Neural cell (in vitro differentiated cells): ENCODE measurements at regions not wholly inside any gene's neighbourhood (a gene's known extent, or its start where the extent isn't known, plus 50 kb on each side); places are given as distances from the start of the nearest gene placed in this dataset.

ENCODE experiments used
- H2AFZ ChIP-seq: fragments of 200-600, 300-800 bp; sonication (generic), shearing (Covaris generic); 2 replicates; pipeline ENCODE4 v1.6.0; 2014; ENCODE audit warnings: low read depth, mild to moderate bottlenecking, antibody characterized with exemption, low read length, moderate library complexity
- H3F3A ChIP-seq: fragments of 200-600 bp; shearing (Covaris generic); 2 replicates; pipeline ENCODE4 v1.6.1; 2016; ENCODE audit warnings: mild to moderate bottlenecking, moderate library complexity, mixed read lengths, antibody characterized with exemption, low read length; ENCODE audit not compliant: insufficient read depth, poor library complexity, severe bottlenecking
- H3K27ac ChIP-seq: fragments of 200-600, 300-800 bp; sonication (generic), shearing (Covaris generic); 2 replicates; pipeline ENCODE4 v1.5.1; 2014; ENCODE audit warnings: mild to moderate bottlenecking, low read length, moderate library complexity
- H3K27me3 ChIP-seq: fragments of 300-800, 200-600 bp; sonication (generic), shearing (Covaris generic); 2 replicates; pipeline ENCODE4 v1.6.0; 2014; ENCODE audit warnings: mild to moderate bottlenecking, low read depth, low read length, moderate library complexity; ENCODE audit not compliant: insufficient read depth
- H3K36me3 ChIP-seq: fragments of 300-800, 200-600 bp; sonication (generic), shearing (Covaris generic); 2 replicates; pipeline ENCODE4 v1.5.1; 2014; ENCODE audit warnings: mild to moderate bottlenecking, antibody characterized with exemption, low read length, moderate library complexity; ENCODE audit not compliant: insufficient read depth
- H3K4me2 ChIP-seq: fragments of 300-800, 200-600 bp; sonication (generic), shearing (Covaris generic); 2 replicates; pipeline ENCODE4 v1.6.0; 2014; ENCODE audit warnings: mild to moderate bottlenecking, low read length
- H3K4me3 ChIP-seq: fragments of 300-800, 200-600 bp; sonication (generic), shearing (Covaris generic); 2 replicates; pipeline ENCODE4 v1.5.1; 2014; ENCODE audit warnings: mild to moderate bottlenecking, low read length, moderate library complexity
- H3K79me2 ChIP-seq: fragments of 200-600 bp; shearing (Covaris generic); replicated peaks from 2 replicates; pipeline ENCODE4 v1.6.0; 2014; ENCODE audit warnings: mild to moderate bottlenecking, low read length, moderate library complexity; ENCODE audit not compliant: insufficient read depth
- H3K9ac ChIP-seq: fragments of 300-800, 200-600 bp; sonication (generic), shearing (Covaris generic); 2 replicates; pipeline ENCODE4 v1.6.1; 2016; ENCODE audit warnings: mild to moderate bottlenecking, low read length, mixed read lengths
- H3K9me2 ChIP-seq: fragments of 200-600 bp; shearing (Covaris generic); 2 replicates; pipeline ENCODE4 v1.6.1; 2016; ENCODE audit warnings: mild to moderate bottlenecking, low read length, mixed read lengths; ENCODE audit not compliant: insufficient read depth
- H3K9me3 ChIP-seq: fragments of 200-600, 300-800 bp; sonication (generic), shearing (Covaris generic); 2 replicates; pipeline ENCODE4 v1.6.1; 2016; ENCODE audit warnings: mild to moderate bottlenecking, mixed run types, low read length, moderate library complexity, mixed read lengths
- H4K20me1 ChIP-seq: fragments of 200-600 bp; shearing (Covaris generic); 2 replicates; pipeline ENCODE4 v1.6.1; 2016; ENCODE audit warnings: mild to moderate bottlenecking, mixed run types; ENCODE audit not compliant: insufficient read depth
- CTCF ChIP-seq: fragments of 450-650 bp; IDR thresholded peaks from 2 replicates; pipeline ENCODE4 v1.5.1; 2014; ENCODE audit warnings: antibody characterized with exemption, mild to moderate bottlenecking, moderate library complexity; ENCODE audit not compliant: poor library complexity, severe bottlenecking
- EP300 ChIP-seq: fragments of 450-650 bp; conservative IDR thresholded peaks from 2 replicates; pipeline ENCODE4 v1.6.1; 2014; ENCODE audit warnings: antibody characterized with exemption, mild to moderate bottlenecking, moderate library complexity; ENCODE audit not compliant: poor library complexity, severe bottlenecking
- EZH2 ChIP-seq: fragments of 200-600, 300-800 bp; shearing (Covaris generic), sonication (generic); IDR thresholded peaks from 2 replicates; pipeline ENCODE4 v1.6.1; 2014; ENCODE audit warnings: antibody characterized with exemption, low read length, borderline replicate concordance, mild to moderate bottlenecking; ENCODE audit not compliant: insufficient read depth, poor library complexity, severe bottlenecking
- MXI1 ChIP-seq: fragments of 450-650 bp; conservative IDR thresholded peaks from 2 replicates; pipeline ENCODE4 v1.6.1; 2014; ENCODE audit warnings: antibody characterized with exemption, mild to moderate bottlenecking; ENCODE audit not compliant: poor library complexity, severe bottlenecking
- POLR2AphosphoS5 ChIP-seq: IDR thresholded peaks from 2 replicates; pipeline ENCODE4 v1.6.1; 2012
- RAD21 ChIP-seq: fragments of 450-650 bp; conservative IDR thresholded peaks from 2 replicates; pipeline ENCODE4 v1.6.1; 2014; ENCODE audit warnings: antibody characterized with exemption, mild to moderate bottlenecking, moderate library complexity
- REST ChIP-seq: IDR thresholded peaks from 2 replicates; pipeline ENCODE4 v1.6.1; 2012; ENCODE audit warnings: borderline replicate concordance
- SMC3 ChIP-seq: fragments of 450-650 bp; conservative IDR thresholded peaks from 2 replicates; pipeline ENCODE4 v1.6.1; 2014; ENCODE audit warnings: antibody characterized with exemption, mild to moderate bottlenecking, moderate library complexity; ENCODE audit not compliant: poor library complexity
- TAF1 ChIP-seq: IDR thresholded peaks from 2 replicates; pipeline ENCODE4 v1.6.1; 2012; ENCODE audit warnings: low read depth

GRCh38 chr3:55332176-55332575 is 154.9 kb downstream of the WNT5A start:
- Histone ChIP-seq H3K9me2 (no peaks in the 10 kb centered on the region), H3K4me2 (no peak overlapping the region), H3K4me3 (no peak overlapping the region), H3K27me3 (no peaks in the 10 kb centered on the region), H2AFZ (no peak overlapping the region), H3K9me3 (no peaks in the 10 kb centered on the region), H3K36me3 (no peaks in the 10 kb centered on the region), H3F3A (no peaks in the 10 kb centered on the region), H3K79me2 (no peaks in the 10 kb centered on the region), H4K20me1 (no peaks in the 10 kb centered on the region), H3K27ac (no peak overlapping the region), H3K9ac (no peak overlapping the region)
- TF ChIP-seq RAD21 (no peak), CTCF (no peak)

- H3K4me3 ChIP-seq = no peak overlapping the region
- TF ChIP-seq POLR2AphosphoS5 (no peak), MXI1 (no peak), TAF1 (no peak), CTCF (no peak), EP300 (no peak), EZH2 (no peak), SMC3 (no peak), REST (no peak), RAD21 (no peak)
- no peaks in the 10 kb centered on the region for H3K9me2 ChIP-seq
- no peaks in the 10 kb centered on the region for H3K27me3 ChIP-seq
- no peaks in the 10 kb centered on the region for H3K79me2 ChIP-seq
- H3K36me3 ChIP-seq = no peaks in the 10 kb centered on the region
- no peaks in the 10 kb centered on the region for H4K20me1 ChIP-seq
- no peaks in the 10 kb centered on the region for H3K9me3 ChIP-seq
- H3K9ac ChIP-seq = no peak overlapping the region
- no peak overlapping the region for H3K4me2 ChIP-seq
- H3K27ac ChIP-seq = no peak overlapping the region
- H2AFZ ChIP-seq = no peak overlapping the region
- no peaks in the 10 kb centered on the region for H3F3A ChIP-seq
These were observed 155.6 kb downstream of the WNT5A start for GRCh38 chr3:55331524-55331923.
